ENCODE measurements at regions not wholly inside any gene's neighbourhood (a gene's known extent, or its start where the extent isn't known, plus 50 kb on each side); places are given as distances from the start of the nearest gene placed in this dataset.

DNA sequence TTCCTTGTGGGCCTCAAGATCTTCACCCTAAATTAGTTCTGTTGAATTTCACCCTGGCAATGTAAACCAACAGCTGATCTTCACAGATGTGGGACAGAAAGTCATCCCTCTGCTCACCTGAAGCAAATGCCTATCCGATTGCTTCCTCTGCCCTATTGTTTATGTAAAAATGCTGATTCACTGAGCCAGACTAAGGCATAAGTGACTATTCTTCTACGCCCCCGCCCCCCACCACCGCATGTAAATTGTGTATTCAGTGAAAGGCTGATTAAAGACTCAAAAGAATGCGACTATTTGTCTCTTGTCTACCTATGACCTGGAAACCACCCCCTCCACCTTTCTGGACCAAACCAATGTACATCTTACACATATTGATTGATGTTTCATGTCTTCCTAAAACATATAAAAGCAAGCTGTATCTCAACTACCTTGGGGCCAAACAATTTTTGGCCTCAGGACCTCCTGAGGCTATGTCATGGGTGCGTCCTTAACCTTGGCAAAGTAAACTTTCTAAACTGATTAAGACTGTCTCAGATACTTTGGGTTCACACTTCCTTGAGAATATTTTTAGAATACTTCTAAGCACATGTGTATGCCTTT lies 129.7 kb upstream of the BOD1 start (continued):
- TF ChIP-seq, protein P1, sequence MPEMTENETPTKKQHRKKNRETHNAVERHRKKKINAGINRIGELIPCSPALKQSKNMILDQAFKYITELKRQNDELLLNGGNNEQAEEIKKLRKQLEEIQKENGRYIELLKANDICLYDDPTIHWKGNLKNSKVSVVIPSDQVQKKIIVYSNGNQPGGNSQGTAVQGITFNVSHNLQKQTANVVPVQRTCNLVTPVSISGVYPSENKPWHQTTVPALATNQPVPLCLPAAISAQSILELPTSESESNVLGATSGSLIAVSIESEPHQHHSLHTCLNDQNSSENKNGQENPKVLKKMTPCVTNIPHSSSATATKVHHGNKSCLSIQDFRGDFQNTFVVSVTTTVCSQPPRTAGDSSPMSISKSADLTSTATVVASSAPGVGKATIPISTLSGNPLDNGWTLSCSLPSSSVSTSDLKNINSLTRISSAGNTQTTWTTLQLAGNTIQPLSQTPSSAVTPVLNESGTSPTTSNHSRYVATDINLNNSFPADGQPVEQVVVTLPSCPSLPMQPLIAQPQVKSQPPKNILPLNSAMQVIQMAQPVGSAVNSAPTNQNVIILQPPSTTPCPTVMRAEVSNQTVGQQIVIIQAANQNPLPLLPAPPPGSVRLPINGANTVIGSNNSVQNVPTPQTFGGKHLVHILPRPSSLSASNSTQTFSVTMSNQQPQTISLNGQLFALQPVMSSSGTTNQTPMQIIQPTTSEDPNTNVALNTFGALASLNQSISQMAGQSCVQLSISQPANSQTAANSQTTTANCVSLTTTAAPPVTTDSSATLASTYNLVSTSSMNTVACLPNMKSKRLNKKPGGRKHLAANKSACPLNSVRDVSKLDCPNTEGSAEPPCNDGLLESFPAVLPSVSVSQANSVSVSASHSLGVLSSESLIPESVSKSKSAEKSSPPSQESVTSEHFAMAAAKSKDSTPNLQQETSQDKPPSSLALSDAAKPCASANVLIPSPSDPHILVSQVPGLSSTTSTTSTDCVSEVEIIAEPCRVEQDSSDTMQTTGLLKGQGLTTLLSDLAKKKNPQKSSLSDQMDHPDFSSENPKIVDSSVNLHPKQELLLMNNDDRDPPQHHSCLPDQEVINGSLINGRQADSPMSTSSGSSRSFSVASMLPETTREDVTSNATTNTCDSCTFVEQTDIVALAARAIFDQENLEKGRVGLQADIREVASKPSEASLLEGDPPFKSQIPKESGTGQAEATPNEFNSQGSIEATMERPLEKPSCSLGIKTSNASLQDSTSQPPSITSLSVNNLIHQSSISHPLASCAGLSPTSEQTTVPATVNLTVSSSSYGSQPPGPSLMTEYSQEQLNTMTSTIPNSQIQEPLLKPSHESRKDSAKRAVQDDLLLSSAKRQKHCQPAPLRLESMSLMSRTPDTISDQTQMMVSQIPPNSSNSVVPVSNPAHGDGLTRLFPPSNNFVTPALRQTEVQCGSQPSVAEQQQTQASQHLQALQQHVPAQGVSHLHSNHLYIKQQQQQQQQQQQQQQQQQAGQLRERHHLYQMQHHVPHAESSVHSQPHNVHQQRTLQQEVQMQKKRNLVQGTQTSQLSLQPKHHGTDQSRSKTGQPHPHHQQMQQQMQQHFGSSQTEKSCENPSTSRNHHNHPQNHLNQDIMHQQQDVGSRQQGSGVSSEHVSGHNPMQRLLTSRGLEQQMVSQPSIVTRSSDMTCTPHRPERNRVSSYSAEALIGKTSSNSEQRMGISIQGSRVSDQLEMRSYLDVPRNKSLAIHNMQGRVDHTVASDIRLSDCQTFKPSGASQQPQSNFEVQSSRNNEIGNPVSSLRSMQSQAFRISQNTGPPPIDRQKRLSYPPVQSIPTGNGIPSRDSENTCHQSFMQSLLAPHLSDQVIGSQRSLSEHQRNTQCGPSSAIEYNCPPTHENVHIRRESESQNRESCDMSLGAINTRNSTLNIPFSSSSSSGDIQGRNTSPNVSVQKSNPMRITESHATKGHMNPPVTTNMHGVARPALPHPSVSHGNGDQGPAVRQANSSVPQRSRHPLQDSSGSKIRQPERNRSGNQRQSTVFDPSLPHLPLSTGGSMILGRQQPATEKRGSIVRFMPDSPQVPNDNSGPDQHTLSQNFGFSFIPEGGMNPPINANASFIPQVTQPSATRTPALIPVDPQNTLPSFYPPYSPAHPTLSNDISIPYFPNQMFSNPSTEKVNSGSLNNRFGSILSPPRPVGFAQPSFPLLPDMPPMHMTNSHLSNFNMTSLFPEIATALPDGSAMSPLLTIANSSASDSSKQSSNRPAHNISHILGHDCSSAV (CRISPR knock-in tag; IDR thresholded peaks at IDR 0.05; ENCODE audit: borderline replicate concordance), result no peak
- TF ChIP-seq ZNF678 (CRISPR knock-in tag; IDR thresholded peaks at IDR 0.05), result no peak
- TF ChIP-seq MAZ (IDR thresholded peaks at IDR 0.05; ENCODE audit: borderline replicate concordance, low read depth, low read length), result no peak
- TF ChIP-seq MAZ (CRISPR knock-in tag; IDR thresholded peaks at IDR 0.05; ENCODE audit: low read depth), result no peak
- 0 out of 2 replicates have a peak, but pooled peaks have one; percentile 12 for TF ChIP-seq SOX13 (IDR thresholded peaks at IDR 0.05)
- TF ChIP-seq SOX13 (CRISPR knock-in tag; conservative IDR thresholded peaks at IDR 0.05 in 1 of 2, IDR thresholded peaks at IDR 0.05 in 1 of 2), result peak in 1 of 2 experiments; percentile 54; a peak in 1 of 4 replicates
- no peak for TF ChIP-seq ZBTB40 (IDR thresholded peaks at IDR 0.05)
- no peak for TF ChIP-seq ZBTB40 (CRISPR knock-in tag; IDR thresholded peaks at IDR 0.05)
- 0 out of 2 replicates have a peak, but pooled peaks have one; percentile 29 for TF ChIP-seq FOSL2 (CRISPR knock-in tag; IDR thresholded peaks at IDR 0.05)
- no peak for TF ChIP-seq ZNF891 (CRISPR knock-in tag; IDR thresholded peaks at IDR 0.05)

All from HepG2 (cell line).